ENCODE measurements at regions not wholly inside any gene's neighbourhood (a gene's known extent, or its start where the extent isn't known, plus 50 kb on each side); places are given as distances from the start of the nearest gene placed in this dataset.

DNA sequence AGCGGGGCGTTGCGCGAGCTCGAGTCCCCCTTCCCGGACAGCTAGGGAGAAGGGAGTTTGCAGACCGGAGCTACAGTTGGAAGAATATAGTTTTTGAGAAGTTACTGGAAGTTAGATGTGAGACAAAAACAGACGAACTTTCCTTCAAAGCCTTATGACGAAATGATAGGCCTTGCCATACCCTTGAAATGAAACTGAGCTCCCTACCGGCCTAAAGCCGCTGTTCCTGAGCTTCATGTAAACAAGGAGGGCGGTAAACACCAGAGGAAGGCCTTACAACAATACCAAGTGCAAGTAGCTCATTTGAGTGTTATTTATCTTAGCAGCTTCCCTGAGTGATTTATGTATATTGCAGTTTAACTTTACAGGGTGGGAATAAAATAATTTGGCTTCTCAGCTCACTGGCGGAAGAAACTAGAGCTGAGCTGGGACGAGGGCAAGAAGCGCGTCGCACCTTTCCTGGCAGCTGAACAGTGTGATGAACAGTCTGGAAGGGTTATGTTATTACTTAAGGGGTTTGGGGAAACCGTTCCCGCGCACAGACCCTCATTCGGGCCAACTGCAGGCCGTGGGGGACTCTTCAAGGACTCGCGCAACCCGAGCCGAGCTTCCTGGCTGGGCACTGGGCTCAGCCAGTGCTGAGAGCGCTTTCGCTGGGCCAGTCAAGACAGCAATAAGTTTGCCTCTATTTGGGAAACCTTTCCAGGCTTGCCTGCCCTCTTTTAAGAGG, 111.2 kb downstream of the KCNRG start:
- TF ChIP-seq, protein P1, sequence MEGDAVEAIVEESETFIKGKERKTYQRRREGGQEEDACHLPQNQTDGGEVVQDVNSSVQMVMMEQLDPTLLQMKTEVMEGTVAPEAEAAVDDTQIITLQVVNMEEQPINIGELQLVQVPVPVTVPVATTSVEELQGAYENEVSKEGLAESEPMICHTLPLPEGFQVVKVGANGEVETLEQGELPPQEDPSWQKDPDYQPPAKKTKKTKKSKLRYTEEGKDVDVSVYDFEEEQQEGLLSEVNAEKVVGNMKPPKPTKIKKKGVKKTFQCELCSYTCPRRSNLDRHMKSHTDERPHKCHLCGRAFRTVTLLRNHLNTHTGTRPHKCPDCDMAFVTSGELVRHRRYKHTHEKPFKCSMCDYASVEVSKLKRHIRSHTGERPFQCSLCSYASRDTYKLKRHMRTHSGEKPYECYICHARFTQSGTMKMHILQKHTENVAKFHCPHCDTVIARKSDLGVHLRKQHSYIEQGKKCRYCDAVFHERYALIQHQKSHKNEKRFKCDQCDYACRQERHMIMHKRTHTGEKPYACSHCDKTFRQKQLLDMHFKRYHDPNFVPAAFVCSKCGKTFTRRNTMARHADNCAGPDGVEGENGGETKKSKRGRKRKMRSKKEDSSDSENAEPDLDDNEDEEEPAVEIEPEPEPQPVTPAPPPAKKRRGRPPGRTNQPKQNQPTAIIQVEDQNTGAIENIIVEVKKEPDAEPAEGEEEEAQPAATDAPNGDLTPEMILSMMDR (IDR thresholded peaks at IDR 0.05) = no peak
- TF ChIP-seq POLR2AphosphoS5 (IDR thresholded peaks at IDR 0.05; ENCODE audit: insufficient read depth in 1 of 2, low read depth in 1 of 2) = no peak

All from vagina (tissue), 2 donors.